ENCODE measurements at regions not wholly inside any gene's neighbourhood (a gene's known extent, or its start where the extent isn't known, plus 50 kb on each side); places are given as distances from the start of the nearest gene placed in this dataset.

DNA sequence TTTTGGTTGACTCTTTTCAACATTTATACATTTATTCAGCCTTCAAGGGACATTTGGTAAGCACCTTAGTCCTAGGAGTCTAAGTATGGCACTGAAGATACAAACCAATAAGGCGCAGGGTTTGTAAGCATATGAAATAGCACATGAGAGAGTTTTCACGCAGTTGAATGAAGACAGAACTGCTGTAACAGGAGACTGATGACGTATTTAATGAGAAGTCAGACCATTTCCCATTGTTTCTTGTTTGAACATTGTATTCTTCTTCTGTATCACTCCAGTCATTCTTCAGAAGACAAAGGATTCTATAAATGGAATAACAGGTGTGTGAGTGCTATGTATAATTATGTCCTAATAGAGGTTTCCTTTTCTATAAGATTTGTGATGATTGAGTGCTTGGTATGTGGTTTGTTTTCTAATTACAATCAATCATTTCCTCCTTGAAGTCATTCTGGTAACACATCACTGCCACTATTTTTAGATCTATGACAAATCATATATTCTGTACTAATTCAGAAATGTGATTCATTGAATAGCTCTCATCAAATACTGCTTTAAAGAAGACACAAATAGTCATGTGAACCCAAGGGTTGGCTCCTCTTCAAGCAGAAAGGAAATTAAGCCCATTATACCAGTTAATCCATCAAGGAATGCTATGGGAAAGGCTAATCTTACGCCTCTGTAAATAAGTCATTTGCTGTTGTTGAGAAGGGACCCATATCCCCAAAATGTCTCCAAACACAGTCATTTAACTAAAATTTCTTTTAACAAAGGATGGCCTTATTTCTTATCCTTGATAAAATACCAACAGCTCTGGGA lies 222.8 kb upstream of the NBEA start:
- no peak for DNase-seq (ENCODE audit: low read depth, low spot score)
- H3K9ac ChIP-seq (ENCODE audit: low read length): no peak overlapping the region
- ChIA-PET RAD21 (ENCODE audit: low non-redundant PET in 1 of 2, low total read pairs in 2 of 2, uncharacterized antibody in 2 of 2, unreplicated experiment in 2 of 2) (no interaction called here), CTCF (no interaction called here), POLR2A (no interaction called here)
- H3K27me3 ChIP-seq (ENCODE audit: insufficient read depth, low read length): no peaks in the 10 kb centered on the region
- H3K27ac ChIP-seq (ENCODE audit: low read depth, low read length): no peak overlapping the region
- no peak for ATAC-seq
- H3K79me2 ChIP-seq (ENCODE audit: insufficient read depth, low read length): no peaks in the 10 kb centered on the region
- no TSS peak for BruUV-seq (replicated peaks)
- H3K4me1 ChIP-seq (ENCODE audit: control insufficient read depth in 1 of 2, insufficient read depth in 2 of 2, low read length in 2 of 2): no peaks in the 10 kb centered on the region
- H3K9me2 ChIP-seq (ENCODE audit: insufficient read depth): no peaks in the 10 kb centered on the region
- H3K4me2 ChIP-seq (ENCODE audit: low read length): no peak overlapping the region
- no peak overlapping the region for H3K4me3 ChIP-seq (replicated peaks in 1 of 2; ENCODE audit: low read depth in 1 of 2, low read length in 2 of 2)
- H4K20me1 ChIP-seq (ENCODE audit: insufficient read depth): no peaks in the 10 kb centered on the region
- H3K36me3 ChIP-seq (ENCODE audit: control insufficient read depth in 1 of 2, insufficient read depth in 2 of 2, low read length in 2 of 2): no peaks in the 10 kb centered on the region
- H2AFZ ChIP-seq (ENCODE audit: low read depth, low read length, poor library complexity, severe bottlenecking): no peak overlapping the region
- intact Hi-C loops (cut with micrococcal nuclease): no loop called here
- no peak for TF ChIP-seq EGR1 (IDR thresholded peaks at IDR 0.05; ENCODE audit: low read depth)
- no peak for TF ChIP-seq SRF (IDR thresholded peaks at IDR 0.05; ENCODE audit: low read depth)
- TF ChIP-seq ZFX (IDR thresholded peaks at IDR 0.05): no peak
- no peak for TF ChIP-seq YY1 (IDR thresholded peaks at IDR 0.05; ENCODE audit: extremely low read depth, insufficient replicate concordance, low read depth, low read length)
- no peaks in the 10 kb centered on the region for H3K9me3 ChIP-seq (ENCODE audit: control insufficient read depth in 1 of 2, insufficient read depth in 1 of 2, low read depth in 1 of 2, low read length in 2 of 2)

DNA sequence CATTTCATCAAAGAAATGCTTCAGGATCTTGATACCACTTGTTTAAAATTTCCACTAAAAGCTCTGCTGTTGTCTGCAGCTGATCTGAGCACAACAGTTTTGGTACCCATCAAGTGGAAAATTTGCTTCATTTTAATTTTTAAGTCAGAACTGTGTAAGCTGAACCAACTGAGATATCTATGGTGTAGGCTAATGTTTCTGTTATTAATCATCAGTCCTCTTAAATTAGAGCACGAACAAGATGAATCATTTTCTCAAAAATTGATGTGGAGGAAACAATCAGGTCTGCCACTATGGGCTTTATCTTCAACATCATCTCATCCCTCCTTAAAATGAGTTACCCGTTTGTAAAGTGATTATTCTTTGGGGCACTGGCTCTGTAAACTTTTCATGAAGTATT lies 221.5 kb upstream of the NBEA start:
- intact Hi-C loops (cut with micrococcal nuclease): no loop called here
- H3K4me3 ChIP-seq (replicated peaks in 1 of 2; ENCODE audit: low read depth in 1 of 2, low read length in 2 of 2): no peak overlapping the region
- POLR2A ChIA-PET: no interaction called here
- H2AFZ ChIP-seq (ENCODE audit: low read depth, low read length, poor library complexity, severe bottlenecking): no peak overlapping the region
- BruUV-seq (replicated peaks): no TSS peak
- no peaks in the 10 kb centered on the region for H3K4me1 ChIP-seq (ENCODE audit: control insufficient read depth in 1 of 2, insufficient read depth in 2 of 2, low read length in 2 of 2)
- RAD21 ChIA-PET (ENCODE audit: low non-redundant PET in 1 of 2, low total read pairs in 2 of 2, uncharacterized antibody in 2 of 2, unreplicated experiment in 2 of 2): no interaction called here
- H3K9ac ChIP-seq (ENCODE audit: low read length): no peak overlapping the region
- no peaks in the 10 kb centered on the region for H3K9me3 ChIP-seq (ENCODE audit: control insufficient read depth in 1 of 2, insufficient read depth in 1 of 2, low read depth in 1 of 2, low read length in 2 of 2)
- ATAC-seq (no peak), DNase-seq (ENCODE audit: low read depth, low spot score) (no peak)
- TF ChIP-seq POLR2A (IDR thresholded peaks at IDR 0.05; ENCODE audit: borderline replicate concordance, extremely low read depth, insufficient read depth, insufficient read length): no peak
- no peak for TF ChIP-seq ELF1 (IDR thresholded peaks at IDR 0.05; ENCODE audit: borderline replicate concordance, low read depth)
- TF ChIP-seq, protein P1, sequence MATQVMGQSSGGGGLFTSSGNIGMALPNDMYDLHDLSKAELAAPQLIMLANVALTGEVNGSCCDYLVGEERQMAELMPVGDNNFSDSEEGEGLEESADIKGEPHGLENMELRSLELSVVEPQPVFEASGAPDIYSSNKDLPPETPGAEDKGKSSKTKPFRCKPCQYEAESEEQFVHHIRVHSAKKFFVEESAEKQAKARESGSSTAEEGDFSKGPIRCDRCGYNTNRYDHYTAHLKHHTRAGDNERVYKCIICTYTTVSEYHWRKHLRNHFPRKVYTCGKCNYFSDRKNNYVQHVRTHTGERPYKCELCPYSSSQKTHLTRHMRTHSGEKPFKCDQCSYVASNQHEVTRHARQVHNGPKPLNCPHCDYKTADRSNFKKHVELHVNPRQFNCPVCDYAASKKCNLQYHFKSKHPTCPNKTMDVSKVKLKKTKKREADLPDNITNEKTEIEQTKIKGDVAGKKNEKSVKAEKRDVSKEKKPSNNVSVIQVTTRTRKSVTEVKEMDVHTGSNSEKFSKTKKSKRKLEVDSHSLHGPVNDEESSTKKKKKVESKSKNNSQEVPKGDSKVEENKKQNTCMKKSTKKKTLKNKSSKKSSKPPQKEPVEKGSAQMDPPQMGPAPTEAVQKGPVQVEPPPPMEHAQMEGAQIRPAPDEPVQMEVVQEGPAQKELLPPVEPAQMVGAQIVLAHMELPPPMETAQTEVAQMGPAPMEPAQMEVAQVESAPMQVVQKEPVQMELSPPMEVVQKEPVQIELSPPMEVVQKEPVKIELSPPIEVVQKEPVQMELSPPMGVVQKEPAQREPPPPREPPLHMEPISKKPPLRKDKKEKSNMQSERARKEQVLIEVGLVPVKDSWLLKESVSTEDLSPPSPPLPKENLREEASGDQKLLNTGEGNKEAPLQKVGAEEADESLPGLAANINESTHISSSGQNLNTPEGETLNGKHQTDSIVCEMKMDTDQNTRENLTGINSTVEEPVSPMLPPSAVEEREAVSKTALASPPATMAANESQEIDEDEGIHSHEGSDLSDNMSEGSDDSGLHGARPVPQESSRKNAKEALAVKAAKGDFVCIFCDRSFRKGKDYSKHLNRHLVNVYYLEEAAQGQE (IDR thresholded peaks at IDR 0.05; ENCODE audit: low read depth): no peak
- TF ChIP-seq CEBPB (IDR thresholded peaks at IDR 0.05; ENCODE audit: low read depth): no peak
- no peak for TF ChIP-seq TCF7L2 (IDR thresholded peaks at IDR 0.05; ENCODE audit: borderline replicate concordance, extremely low read depth, insufficient read depth, insufficient read length)
- TF ChIP-seq CBX3 (IDR thresholded peaks at IDR 0.05; ENCODE audit: low read depth): no peak
- TF ChIP-seq, protein P2, sequence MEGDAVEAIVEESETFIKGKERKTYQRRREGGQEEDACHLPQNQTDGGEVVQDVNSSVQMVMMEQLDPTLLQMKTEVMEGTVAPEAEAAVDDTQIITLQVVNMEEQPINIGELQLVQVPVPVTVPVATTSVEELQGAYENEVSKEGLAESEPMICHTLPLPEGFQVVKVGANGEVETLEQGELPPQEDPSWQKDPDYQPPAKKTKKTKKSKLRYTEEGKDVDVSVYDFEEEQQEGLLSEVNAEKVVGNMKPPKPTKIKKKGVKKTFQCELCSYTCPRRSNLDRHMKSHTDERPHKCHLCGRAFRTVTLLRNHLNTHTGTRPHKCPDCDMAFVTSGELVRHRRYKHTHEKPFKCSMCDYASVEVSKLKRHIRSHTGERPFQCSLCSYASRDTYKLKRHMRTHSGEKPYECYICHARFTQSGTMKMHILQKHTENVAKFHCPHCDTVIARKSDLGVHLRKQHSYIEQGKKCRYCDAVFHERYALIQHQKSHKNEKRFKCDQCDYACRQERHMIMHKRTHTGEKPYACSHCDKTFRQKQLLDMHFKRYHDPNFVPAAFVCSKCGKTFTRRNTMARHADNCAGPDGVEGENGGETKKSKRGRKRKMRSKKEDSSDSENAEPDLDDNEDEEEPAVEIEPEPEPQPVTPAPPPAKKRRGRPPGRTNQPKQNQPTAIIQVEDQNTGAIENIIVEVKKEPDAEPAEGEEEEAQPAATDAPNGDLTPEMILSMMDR (IDR thresholded peaks at IDR 0.05 in 2 of 3, conservative IDR thresholded peaks at IDR 0.05 in 1 of 3; ENCODE audit: borderline replicate concordance in 1 of 3, insufficient read depth in 1 of 3, low read depth in 2 of 3, low read length in 2 of 3): no peak
- TF ChIP-seq ZNF274 (IDR thresholded peaks at IDR 0.05; ENCODE audit: low read depth, low read length): no peak
- TF ChIP-seq, protein P3, sequence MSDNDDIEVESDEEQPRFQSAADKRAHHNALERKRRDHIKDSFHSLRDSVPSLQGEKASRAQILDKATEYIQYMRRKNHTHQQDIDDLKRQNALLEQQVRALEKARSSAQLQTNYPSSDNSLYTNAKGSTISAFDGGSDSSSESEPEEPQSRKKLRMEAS (IDR thresholded peaks at IDR 0.05): no peak
- TF ChIP-seq JUND (IDR thresholded peaks at IDR 0.05): no peak
- no peak for TF ChIP-seq EGR1 (IDR thresholded peaks at IDR 0.05; ENCODE audit: low read depth)
- no peaks in the 10 kb centered on the region for H3K36me3 ChIP-seq (ENCODE audit: control insufficient read depth in 1 of 2, insufficient read depth in 2 of 2, low read length in 2 of 2)
- H3K27ac ChIP-seq (ENCODE audit: low read depth, low read length): no peak overlapping the region
- CTCF ChIA-PET: no interaction called here
- no peaks in the 10 kb centered on the region for H4K20me1 ChIP-seq (ENCODE audit: insufficient read depth)
- no peaks in the 10 kb centered on the region for H3K27me3 ChIP-seq (ENCODE audit: insufficient read depth, low read length)
- H3K79me2 ChIP-seq (ENCODE audit: insufficient read depth, low read length): no peaks in the 10 kb centered on the region
- H3K9me2 ChIP-seq (ENCODE audit: insufficient read depth): no peaks in the 10 kb centered on the region
- H3K4me2 ChIP-seq (ENCODE audit: low read length): no peak overlapping the region
